PC-3 (cell line): ENCODE measurements at regions not wholly inside any gene's neighbourhood (a gene's known extent, or its start where the extent isn't known, plus 50 kb on each side); places are given as distances from the start of the nearest gene placed in this dataset.
A peak's percentile ranks its signal among the peaks of the same experiment; 100 is the strongest.

Experiments
- ATAC-seq: fragments of 200-7000 bp; cut with Tn5 transposase; 2 replicates; pipeline ENCODE4 v1.9.1; 2020; ENCODE audit warnings: mild to moderate bottlenecking, moderate library complexity
- BruUV-seq: library from RNA; stranded (reverse); fragments of 400-500 nt; replicated peaks from 2 replicates; lab custom pipeline; 2021; lab: Mats Ljungman, UMichigan
- CTCF ChIA-PET: fragments of 300-600 bp; sonication (Branson Sonifier 250); formaldehyde crosslinking; loops from one replicate; lab custom pipeline; 2022; ENCODE audit warnings: antibody characterized with exemption; lab: Charles Lee
- POLR2A ChIA-PET: fragments of 300-600 bp; sonication (Branson Sonifier 250); formaldehyde crosslinking; loops from one replicate; lab custom pipeline; 2022; ENCODE audit warnings: antibody characterized with exemption; ENCODE audit not compliant: unreplicated experiment; lab: Charles Lee
- DNase-seq: peaks from one replicate; pipeline ENCODE4 v3.0.0-alpha.2; 2015
- H2AFZ ChIP-seq: fragments of 300-600 bp; sonication (generic); 2 replicates; pipeline ENCODE4 v1.6.0; 2016; ENCODE audit warnings: antibody characterized with exemption, low read length
- H3F3A ChIP-seq: fragments of 300-600 bp; sonication (generic); one replicate; pipeline ENCODE4 v1.6.0; 2017; ENCODE audit warnings: antibody characterized with exemption, low read length, control low read depth, mild to moderate bottlenecking; ENCODE audit not compliant: unreplicated experiment
- H3K27ac ChIP-seq: fragments of 300-600 bp; sonication (generic); 2 replicates; pipeline ENCODE4 v1.5.1; 2016; ENCODE audit warnings: mild to moderate bottlenecking, low read length
- H3K27me3 ChIP-seq: fragments of 300-600 bp; sonication (generic); 2 replicates; pipeline ENCODE4 v1.6.1; 2016; ENCODE audit warnings: low read length, mixed read lengths
- H3K36me3 ChIP-seq: fragments of 300-600 bp; sonication (generic); 2 replicates; pipeline ENCODE4 v1.6.1; 2016; ENCODE audit warnings: low read depth, mixed run types, low read length, mixed read lengths
- H3K4me1 ChIP-seq: fragments of 300-600 bp; sonication (generic); 2 replicates; pipeline ENCODE4 v1.5.1; 2016; ENCODE audit warnings: low read length; ENCODE audit not compliant: insufficient read depth
- H3K4me2 ChIP-seq: fragments of 300-600 bp; sonication (generic); 2 replicates; pipeline ENCODE4 v1.6.0; 2016; ENCODE audit warnings: low read length
- H3K4me3 ChIP-seq: fragments of 300-600 bp; sonication (generic); 2 replicates; pipeline ENCODE4 v1.5.1; 2016; ENCODE audit warnings: mild to moderate bottlenecking, low read length, mixed read lengths
- H3K79me2 ChIP-seq: fragments of 300-600 bp; sonication (generic); 2 replicates; pipeline ENCODE4 v1.6.1; 2017; ENCODE audit warnings: low read length, mixed read lengths
- H3K9ac ChIP-seq: fragments of 300-600 bp; sonication (generic); 2 replicates; pipeline ENCODE4 v1.6.0; 2016; ENCODE audit warnings: mild to moderate bottlenecking, low read length
- H3K9me2 ChIP-seq: fragments of 300-600 bp; sonication (generic); replicated peaks from 2 replicates; pipeline ENCODE4 v1.6.1; 2016; ENCODE audit warnings: mixed run types, low read length, mixed read lengths
- H3K9me3 ChIP-seq: fragments of 300-600 bp; sonication (generic); 2 replicates; pipeline ENCODE4 v1.6.1; 2016; ENCODE audit warnings: low read length, mixed read lengths
- H4K20me1 ChIP-seq: fragments of 300-600 bp; sonication (generic); 2 replicates; pipeline ENCODE4 v1.6.1; 2016; ENCODE audit warnings: low read length, mixed read lengths
- CTCF ChIP-seq: fragments of 300-600 bp; sonication (generic); conservative IDR thresholded peaks from 2 replicates; pipeline ENCODE4 v1.5.1; 2017; ENCODE audit warnings: antibody characterized with exemption, low read depth, mild to moderate bottlenecking, low read length
- EZH2 ChIP-seq: fragments of 300-600 bp; sonication (generic); IDR thresholded peaks from one replicate; pipeline ENCODE4 v1.6.1; 2017; ENCODE audit warnings: antibody characterized with exemption, mild to moderate bottlenecking, low read length; ENCODE audit not compliant: unreplicated experiment
- EZH2phosphoT487 ChIP-seq: fragments of 300-600 bp; sonication (generic); IDR thresholded peaks from 2 replicates; pipeline ENCODE4 v1.6.1; 2018; ENCODE audit warnings: mild to moderate bottlenecking, antibody characterized with exemption, low read length, borderline replicate concordance
- intact Hi-C: fragments of 100-400 bp; cut with micrococcal nuclease; formaldehyde crosslinking; loops from 2 replicates; pipeline ENCODE4 v1.9.0; 2023

GRCh38 chr4:66704243-66704642, 841.1 kb downstream of the CENPC start:
- H3K4me3 ChIP-seq = no peak overlapping the region
- no peaks in the 10 kb centered on the region for H3K27me3 ChIP-seq
- no peak overlapping the region for H3K9ac ChIP-seq
- H3K27ac ChIP-seq = no peak overlapping the region
- BruUV-seq = no TSS peak
- CTCF ChIA-PET = no interaction called here
- TF ChIP-seq CTCF (no peak), EZH2 (no peak), EZH2phosphoT487 (no peak)
- no peak overlapping the region for H3K4me2 ChIP-seq
- intact Hi-C loops = loop anchor here (5.0 to 10.0 kb wide), 2 partner anchors 253 to 691 kb away; no protein-coding TSS in a partner anchor
- POLR2A ChIA-PET = interaction anchor here (0.6 kb wide), 1 partner anchor 251 kb away, joined by 5 read pairs; no protein-coding TSS in a partner anchor
- H3K4me1 ChIP-seq = no peaks in the 10 kb centered on the region
- no peaks in the 10 kb centered on the region for H3K9me2 ChIP-seq
- no peaks in the 10 kb centered on the region for H4K20me1 ChIP-seq
- DNase-seq (peak; percentile 65), ATAC-seq (peak; percentile 91)
- H3K79me2 ChIP-seq = no peaks in the 10 kb centered on the region
- no peak overlapping the region for H2AFZ ChIP-seq
- H3K36me3 ChIP-seq = no peaks in the 10 kb centered on the region
- H3K9me3 ChIP-seq = no peaks in the 10 kb centered on the region
- H3F3A ChIP-seq = no peaks in the 10 kb centered on the region

- DNase-seq = peak; percentile 18
- Histone ChIP-seq H2AFZ (no peak overlapping the region), H3K79me2 (no peaks in the 10 kb centered on the region), H3K9me2 (no peaks in the 10 kb centered on the region), H3K4me2 (no peak overlapping the region), H4K20me1 (no peaks in the 10 kb centered on the region), H3K36me3 (no peaks in the 10 kb centered on the region), H3K27ac (no peak overlapping the region), H3K4me3 (no peak overlapping the region), H3K27me3 (no peaks in the 10 kb centered on the region), H3K9ac (no peak overlapping the region), H3F3A (no peaks in the 10 kb centered on the region), H3K4me1 (no peaks in the 10 kb centered on the region), H3K9me3 (no peaks in the 10 kb centered on the region)
- BruUV-seq = no TSS peak
- intact Hi-C loops = no loop called here
- POLR2A ChIA-PET = no interaction called here
- TF ChIP-seq EZH2phosphoT487 (no peak), CTCF (no peak), EZH2 (no peak)
- CTCF ChIA-PET = no interaction called here
- ATAC-seq = peak; percentile 59; the same call in 1 of the 2 replicates
Observed at GRCh38 chr4:66694739-66695138, 850.6 kb downstream of the CENPC start.

GRCh38 chr4:66693694-66694093, 851.6 kb downstream of the CENPC start:
- H4K20me1 ChIP-seq = no peaks in the 10 kb centered on the region
- no peak overlapping the region for H3K4me3 ChIP-seq
- H2AFZ ChIP-seq = no peak overlapping the region
- intact Hi-C loops = no loop called here
- no peaks in the 10 kb centered on the region for H3F3A ChIP-seq
- H3K79me2 ChIP-seq = no peaks in the 10 kb centered on the region
- TF ChIP-seq CTCF (no peak), EZH2phosphoT487 (no peak), EZH2 (no peak)
- H3K9ac ChIP-seq = no peak overlapping the region
- CTCF ChIA-PET = no interaction called here
- ATAC-seq = no peak
- no TSS peak for BruUV-seq
- no peak for DNase-seq
- no peak overlapping the region for H3K4me2 ChIP-seq
- H3K27me3 ChIP-seq = no peaks in the 10 kb centered on the region
- H3K36me3 ChIP-seq = no peaks in the 10 kb centered on the region
- H3K4me1 ChIP-seq = no peaks in the 10 kb centered on the region
- POLR2A ChIA-PET = interaction anchor here (0.7 kb wide), 1 partner anchor 1212 kb away, joined by 4 read pairs; no protein-coding TSS in a partner anchor
- no peak overlapping the region for H3K27ac ChIP-seq
- H3K9me2 ChIP-seq = no peaks in the 10 kb centered on the region
- no peaks in the 10 kb centered on the region for H3K9me3 ChIP-seq
